ENCODE measurements at regions not wholly inside any gene's neighbourhood (a gene's known extent, or its start where the extent isn't known, plus 50 kb on each side); places are given as distances from the start of the nearest gene placed in this dataset.
"Not testable (repeated sequence)": the region's sequence is repeated elsewhere in the genome, so short reads cannot be mapped to it uniquely, and the experiment has no call there.

- no peak for ATAC-seq
These were observed 123.0 kb upstream of the TACR3 start for GRCh38 chr4:103842637-103843239.

DNA sequence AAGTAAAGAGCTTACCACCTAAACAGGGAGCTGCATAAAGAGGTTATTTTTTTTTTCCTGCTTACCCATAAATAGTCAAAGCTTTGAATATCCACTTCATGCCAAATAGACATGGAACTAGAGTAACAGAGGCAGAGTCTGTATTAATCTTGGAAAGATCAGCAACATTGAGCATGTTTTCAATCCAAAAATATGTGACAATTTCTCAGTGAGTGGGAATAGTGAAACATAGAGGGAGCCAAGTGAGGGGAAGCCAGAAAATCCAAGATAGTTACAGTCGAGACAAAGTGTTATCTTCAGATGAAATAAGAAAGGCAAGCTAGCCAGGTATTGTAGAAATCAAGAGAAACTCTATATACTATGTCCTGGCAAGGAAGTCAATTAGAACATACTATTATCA is 122.3 kb upstream of the TACR3 start:
- ATAC-seq = no peak

GRCh38 chr4:103810308-103810707 is 90.5 kb upstream of the TACR3 start:
- ATAC-seq = not testable (repeated sequence)

DNA sequence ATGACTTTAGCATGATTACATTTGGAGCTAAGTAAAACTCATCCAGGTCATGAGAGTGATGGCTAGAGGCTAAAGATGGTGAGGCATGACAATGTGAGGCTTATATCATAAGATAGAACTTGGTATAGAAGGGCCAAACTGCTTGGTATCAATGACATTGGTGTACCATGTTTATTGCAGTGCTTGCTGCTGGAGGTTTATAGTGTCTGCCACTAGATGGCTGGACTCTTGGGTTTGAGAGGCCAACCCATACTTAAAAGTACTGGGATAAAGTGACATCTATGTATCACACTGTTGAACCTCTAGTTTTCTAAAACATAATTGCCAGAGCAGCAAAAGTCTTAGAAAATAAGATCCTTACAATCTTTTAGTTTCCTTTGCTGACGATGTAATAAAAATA is 83.0 kb upstream of the TACR3 start:
- no peak for ATAC-seq

GRCh38 chr4:103787057-103787456 is 67.3 kb upstream of the TACR3 start:
- no peak for ATAC-seq

DNA sequence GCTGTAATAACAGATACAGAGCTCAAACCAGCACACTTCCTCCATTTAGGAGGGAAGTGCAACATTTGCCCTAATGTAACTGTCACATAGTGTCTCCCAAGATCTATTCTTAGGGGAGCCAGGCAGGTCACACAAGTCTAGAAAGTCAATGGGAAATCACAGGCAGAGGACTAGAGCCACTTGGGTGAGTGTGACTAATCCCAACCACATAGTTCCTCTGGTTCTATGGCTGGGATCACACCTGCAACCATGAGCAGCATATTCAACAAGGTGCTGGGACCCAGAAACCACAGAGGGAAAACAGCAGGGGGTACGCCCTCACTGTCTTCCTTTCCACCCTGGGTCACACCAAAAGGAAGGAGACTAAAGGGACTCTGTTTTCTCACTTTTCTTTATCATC is 66.8 kb upstream of the TACR3 start:
- no peak for ATAC-seq

GRCh38 chr4:103786014-103786413 is 66.2 kb upstream of the TACR3 start:
- ATAC-seq = peak; percentile 47

DNA sequence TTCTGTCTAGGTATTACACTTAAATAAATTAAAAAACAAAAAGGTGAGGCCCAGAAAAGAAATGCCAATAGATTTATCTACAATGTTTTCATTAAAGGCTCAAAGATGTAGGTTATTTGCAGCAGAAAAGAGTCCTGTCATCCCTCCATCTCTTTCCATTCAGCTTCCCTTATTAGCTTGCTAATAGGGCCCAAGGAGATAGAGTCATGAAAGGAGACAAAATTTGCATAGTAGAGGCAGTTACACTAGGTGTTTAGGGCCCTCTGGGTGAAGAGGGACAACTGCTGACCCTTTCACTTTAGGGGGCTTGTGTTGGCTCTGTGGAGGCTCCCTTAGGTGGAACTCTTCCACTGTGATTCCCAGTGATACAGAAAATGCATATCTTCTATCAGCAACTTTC is 58.4 kb upstream of the TACR3 start:
- no peak for ATAC-seq

GRCh38 chr4:103774326-103774825 is 54.6 kb upstream of the TACR3 start:
- ATAC-seq = no peak

DNA sequence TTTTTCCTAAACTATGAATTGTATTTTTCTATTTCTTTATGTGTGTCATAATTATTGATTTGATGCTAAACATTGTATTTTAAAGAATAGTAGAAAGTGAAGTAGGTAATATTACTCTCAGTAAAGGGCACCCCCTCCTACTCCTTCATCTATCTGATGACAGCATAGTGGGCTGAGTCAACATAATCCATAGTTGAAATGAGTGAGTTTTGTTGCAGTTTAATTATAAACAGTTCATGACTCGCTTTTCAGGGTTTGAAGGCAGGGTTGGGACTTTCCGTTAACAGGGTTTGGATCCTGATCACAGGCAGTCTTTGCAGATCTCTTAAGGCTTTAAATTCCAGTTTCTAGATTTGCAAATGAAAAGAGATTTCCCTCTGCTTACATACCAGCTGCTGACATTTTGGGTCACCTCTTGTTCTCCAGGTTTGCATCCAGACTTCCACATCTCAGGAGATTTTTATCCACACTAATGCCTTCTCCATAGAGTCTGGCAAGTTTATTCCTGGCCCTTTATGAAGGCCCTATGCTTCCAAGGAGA is 54.0 kb upstream of the TACR3 start:
- ATAC-seq = no peak
